Nephron (organoid): ENCODE measurements at regions not wholly inside any gene's neighbourhood (a gene's known extent, or its start where the extent isn't known, plus 50 kb on each side); places are given as distances from the start of the nearest gene placed in this dataset.

ENCODE experiments used
- H3K27ac Mint-ChIP-seq, 3 experiments: 2 replicates each; pipeline ENCODE4 v1.8.0; 2020; ENCODE audit warnings: mixed read lengths in 3 of 3, mild to moderate bottlenecking in 2 of 3, moderate library complexity in 1 of 3
- H3K27me3 Mint-ChIP-seq: 2 replicates; pipeline ENCODE4 v1.8.0; 2021; ENCODE audit warnings: low read depth, mild to moderate bottlenecking, moderate library complexity, mixed read lengths
- H3K36me3 Mint-ChIP-seq: 2 replicates; pipeline ENCODE4 v1.8.0; 2020; ENCODE audit warnings: low read depth, mixed read lengths
- H3K4me1 Mint-ChIP-seq: 2 replicates; pipeline ENCODE4 v1.8.0; 2020; ENCODE audit warnings: mixed read lengths
- H3K4me3 Mint-ChIP-seq, 3 experiments: 2 replicates each; pipeline ENCODE4 v1.8.0; 2020; ENCODE audit warnings: mild to moderate bottlenecking in 3 of 3, mixed read lengths in 3 of 3, moderate library complexity in 2 of 3
- H3K9me3 Mint-ChIP-seq: 2 replicates; pipeline ENCODE4 v1.8.0; 2020; ENCODE audit warnings: mixed read lengths
- TF ChIP-seq, protein P1 (sequence below), 3 experiments: fragments of 200-600 bp; sonication (generic); IDR thresholded peaks; one replicate each; pipeline ENCODE4 v1.5.0; 2021; ENCODE audit warnings: antibody characterized with exemption in 3 of 3; ENCODE audit not compliant: unreplicated experiment in 3 of 3

DNA sequence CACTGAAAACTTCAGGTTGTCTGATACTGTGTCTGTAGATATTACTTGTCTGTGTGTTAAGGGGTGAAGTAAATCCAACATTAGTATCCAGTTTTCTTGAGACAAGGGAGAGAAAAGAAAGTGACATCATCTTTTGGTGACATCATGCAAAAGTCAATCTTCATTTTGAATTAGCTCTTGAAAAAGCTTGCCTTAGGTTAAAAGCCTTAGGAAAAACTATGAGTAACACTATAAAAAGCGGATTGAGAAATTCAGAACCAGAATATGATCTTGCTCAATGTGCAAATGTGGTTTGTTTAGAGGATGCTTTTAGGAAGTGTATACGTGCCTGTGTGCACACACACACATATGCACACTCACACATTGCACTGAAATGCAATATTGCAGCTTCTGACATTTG lies 345.8 kb upstream of the CASK start:
- no peaks in the 10 kb centered on the region for H3K36me3 Mint-ChIP-seq
- no peaks in the 10 kb centered on the region for H3K27me3 Mint-ChIP-seq
- H3K27ac Mint-ChIP-seq, result no peak overlapping the region
- H3K4me1 Mint-ChIP-seq, result no peaks in the 10 kb centered on the region
- no peaks in the 10 kb centered on the region for H3K9me3 Mint-ChIP-seq
- TF ChIP-seq, protein P1, sequence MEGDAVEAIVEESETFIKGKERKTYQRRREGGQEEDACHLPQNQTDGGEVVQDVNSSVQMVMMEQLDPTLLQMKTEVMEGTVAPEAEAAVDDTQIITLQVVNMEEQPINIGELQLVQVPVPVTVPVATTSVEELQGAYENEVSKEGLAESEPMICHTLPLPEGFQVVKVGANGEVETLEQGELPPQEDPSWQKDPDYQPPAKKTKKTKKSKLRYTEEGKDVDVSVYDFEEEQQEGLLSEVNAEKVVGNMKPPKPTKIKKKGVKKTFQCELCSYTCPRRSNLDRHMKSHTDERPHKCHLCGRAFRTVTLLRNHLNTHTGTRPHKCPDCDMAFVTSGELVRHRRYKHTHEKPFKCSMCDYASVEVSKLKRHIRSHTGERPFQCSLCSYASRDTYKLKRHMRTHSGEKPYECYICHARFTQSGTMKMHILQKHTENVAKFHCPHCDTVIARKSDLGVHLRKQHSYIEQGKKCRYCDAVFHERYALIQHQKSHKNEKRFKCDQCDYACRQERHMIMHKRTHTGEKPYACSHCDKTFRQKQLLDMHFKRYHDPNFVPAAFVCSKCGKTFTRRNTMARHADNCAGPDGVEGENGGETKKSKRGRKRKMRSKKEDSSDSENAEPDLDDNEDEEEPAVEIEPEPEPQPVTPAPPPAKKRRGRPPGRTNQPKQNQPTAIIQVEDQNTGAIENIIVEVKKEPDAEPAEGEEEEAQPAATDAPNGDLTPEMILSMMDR (IDR thresholded peaks at IDR 0.05; ENCODE audit: unreplicated experiment in 3 of 3), result no peak
- H3K4me3 Mint-ChIP-seq, result no peak overlapping the region

DNA sequence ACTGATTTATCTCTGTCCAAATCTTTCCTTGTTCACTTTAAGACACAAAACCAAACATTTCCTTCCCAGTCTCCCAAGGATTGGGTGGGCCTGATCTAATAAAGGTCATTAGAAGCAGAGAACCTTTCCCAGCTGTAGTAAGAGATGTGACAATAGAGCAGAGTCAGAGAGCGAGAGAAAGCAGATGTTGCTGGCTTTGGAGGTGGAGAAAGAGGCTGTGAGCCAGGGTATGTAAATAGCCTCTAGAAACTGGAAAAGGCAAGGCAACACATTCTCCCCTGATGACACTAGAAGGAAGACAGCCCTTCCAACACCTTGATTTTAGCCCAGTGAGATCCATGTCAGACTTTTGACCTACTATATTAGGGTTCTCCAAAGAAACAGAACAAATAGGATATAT lies 337.5 kb upstream of the CASK start:
- TF ChIP-seq, protein P1 (IDR thresholded peaks at IDR 0.05; ENCODE audit: unreplicated experiment in 3 of 3), result no peak
- Mint-ChIP-seq H3K4me3 (no peak overlapping the region), H3K4me1 (no peaks in the 10 kb centered on the region), H3K36me3 (no peaks in the 10 kb centered on the region), H3K27me3 (no peaks in the 10 kb centered on the region), H3K9me3 (peaks cover 11% of the 10 kb centered on the region), H3K27ac (no peak overlapping the region)

DNA sequence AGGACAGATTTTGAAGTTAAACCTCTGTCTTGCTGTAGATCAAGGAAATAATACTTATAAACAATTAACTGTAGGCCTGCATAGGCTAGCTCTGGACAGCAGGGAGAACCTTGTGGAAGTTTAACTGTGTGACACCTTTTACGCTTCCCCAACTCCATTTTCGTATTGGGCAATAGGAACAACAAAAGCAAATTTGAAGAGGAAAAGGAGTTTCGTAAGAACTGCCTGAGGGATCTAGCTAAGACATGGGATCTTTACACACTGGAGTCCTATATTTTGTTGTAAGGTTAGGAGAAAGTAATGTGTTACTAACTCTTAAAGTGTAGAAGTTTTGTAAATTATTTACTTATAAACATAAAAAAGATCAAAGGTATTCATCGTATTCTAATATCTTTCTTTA lies 324.9 kb upstream of the CASK start:
- TF ChIP-seq, protein P1 (IDR thresholded peaks at IDR 0.05; ENCODE audit: unreplicated experiment in 3 of 3), result no peak
- Mint-ChIP-seq H3K9me3 (no peaks in the 10 kb centered on the region), H3K4me3 (no peak overlapping the region), H3K36me3 (no peaks in the 10 kb centered on the region), H3K27ac (no peak overlapping the region), H3K4me1 (no peaks in the 10 kb centered on the region), H3K27me3 (no peaks in the 10 kb centered on the region)

DNA sequence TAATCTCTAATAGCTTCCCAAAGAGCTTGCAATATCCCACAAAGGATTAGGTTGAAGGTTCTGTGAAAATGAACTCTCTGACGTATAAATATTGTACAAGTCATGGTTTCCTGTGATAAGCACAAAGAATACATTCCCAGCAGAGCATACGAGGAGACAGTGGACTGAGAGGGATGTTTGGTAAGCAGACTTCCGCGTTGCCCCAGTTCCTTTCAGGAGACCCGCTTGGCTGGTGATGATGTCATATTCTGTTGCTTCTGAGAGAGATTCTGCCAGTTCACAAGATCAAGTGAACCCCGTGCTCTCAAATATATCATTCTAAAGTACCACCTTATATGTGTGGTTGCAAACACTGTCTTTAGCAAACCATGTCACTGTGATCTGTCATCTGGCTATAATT lies 323.9 kb upstream of the CASK start:
- TF ChIP-seq, protein P1 (IDR thresholded peaks at IDR 0.05; ENCODE audit: unreplicated experiment in 3 of 3), result no peak
- no peak overlapping the region for H3K27ac Mint-ChIP-seq
- no peaks in the 10 kb centered on the region for H3K4me1 Mint-ChIP-seq
- peak overlapping the region in 1 of 3 experiments; percentile 41 for H3K4me3 Mint-ChIP-seq
- no peaks in the 10 kb centered on the region for H3K36me3 Mint-ChIP-seq
- H3K9me3 Mint-ChIP-seq, result no peaks in the 10 kb centered on the region
- H3K27me3 Mint-ChIP-seq, result no peaks in the 10 kb centered on the region

DNA sequence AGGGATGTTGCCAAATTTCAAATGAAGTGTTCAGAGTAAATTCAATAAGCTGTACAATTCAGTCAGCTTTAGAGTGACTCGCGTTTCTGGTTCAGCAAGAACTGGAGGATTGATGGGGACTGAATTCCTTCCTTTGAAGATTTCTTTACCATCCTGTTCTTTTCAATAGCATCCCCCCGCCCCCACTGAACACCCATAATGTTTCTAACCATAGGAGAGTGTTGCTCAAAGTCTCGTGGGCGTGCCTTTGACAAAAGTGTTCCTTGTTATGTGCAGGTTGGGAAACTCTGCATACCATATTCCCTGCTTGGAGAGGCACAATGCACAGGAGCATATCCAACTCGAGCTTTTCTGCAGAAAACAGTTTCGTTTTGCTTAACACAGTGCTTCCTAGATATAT lies 323.5 kb upstream of the CASK start:
- no peak overlapping the region for H3K27ac Mint-ChIP-seq
- no peaks in the 10 kb centered on the region for H3K9me3 Mint-ChIP-seq
- TF ChIP-seq, protein P1 (IDR thresholded peaks at IDR 0.05; ENCODE audit: unreplicated experiment in 3 of 3), result no peak

DNA sequence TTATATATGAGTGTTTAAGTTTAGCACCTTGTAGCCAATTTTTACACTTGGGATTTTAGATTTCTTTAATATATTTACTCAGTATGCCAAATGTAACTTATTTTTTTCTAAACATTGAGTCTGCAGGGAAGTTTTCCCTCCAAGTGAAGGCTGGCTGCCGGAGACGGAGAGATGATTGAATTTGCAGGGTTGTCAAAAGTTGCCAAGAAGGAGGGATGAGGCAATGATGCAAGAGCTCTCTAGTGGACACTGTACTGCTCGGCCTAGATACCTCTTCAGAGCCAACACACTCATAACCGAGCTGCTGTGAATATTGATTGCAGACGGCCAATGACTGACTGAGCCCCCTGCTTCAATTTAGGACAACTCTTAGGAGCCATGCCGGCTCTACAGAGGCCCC lies 318.6 kb upstream of the CASK start:
- H3K4me3 Mint-ChIP-seq, result no peak overlapping the region
- no peaks in the 10 kb centered on the region for H3K27me3 Mint-ChIP-seq
- H3K27ac Mint-ChIP-seq, result no peak overlapping the region
- TF ChIP-seq, protein P1 (IDR thresholded peaks at IDR 0.05; ENCODE audit: unreplicated experiment in 3 of 3), result no peak
- peaks cover 4% of the 10 kb centered on the region for H3K9me3 Mint-ChIP-seq
- H3K36me3 Mint-ChIP-seq, result no peaks in the 10 kb centered on the region
- no peaks in the 10 kb centered on the region for H3K4me1 Mint-ChIP-seq

More for the DNA sequence above, 323.5 kb upstream of the CASK start:
- Mint-ChIP-seq H3K4me1 (no peaks in the 10 kb centered on the region), H3K27me3 (no peaks in the 10 kb centered on the region), H3K4me3 (no peak overlapping the region), H3K36me3 (no peaks in the 10 kb centered on the region)
